Uterus (tissue), 2 donors: ENCODE measurements at regions not wholly inside any gene's neighbourhood (a gene's known extent, or its start where the extent isn't known, plus 50 kb on each side); places are given as distances from the start of the nearest gene placed in this dataset.

ENCODE experiments used
- POLR2A ChIP-seq, 2 donors: fragments of 450-650 bp; IDR thresholded peaks; one replicate each; pipeline ENCODE4 v1.6.1; 2016; ENCODE audit warnings: antibody characterized with exemption in 2 of 2, mild to moderate bottlenecking in 1 of 2, moderate library complexity in 1 of 2
- TF ChIP-seq, protein P1 (sequence below), 4 experiments: fragments of 200-600 bp in 2 of 4; fragments of 450-650 bp in 2 of 4; sonication (generic) in 2 of 4; IDR thresholded peaks; one replicate each; pipeline ENCODE4 v1.5.1; 2016 to 2019; ENCODE audit warnings: antibody characterized with exemption in 4 of 4, mild to moderate bottlenecking in 2 of 4, moderate library complexity in 1 of 4

DNA sequence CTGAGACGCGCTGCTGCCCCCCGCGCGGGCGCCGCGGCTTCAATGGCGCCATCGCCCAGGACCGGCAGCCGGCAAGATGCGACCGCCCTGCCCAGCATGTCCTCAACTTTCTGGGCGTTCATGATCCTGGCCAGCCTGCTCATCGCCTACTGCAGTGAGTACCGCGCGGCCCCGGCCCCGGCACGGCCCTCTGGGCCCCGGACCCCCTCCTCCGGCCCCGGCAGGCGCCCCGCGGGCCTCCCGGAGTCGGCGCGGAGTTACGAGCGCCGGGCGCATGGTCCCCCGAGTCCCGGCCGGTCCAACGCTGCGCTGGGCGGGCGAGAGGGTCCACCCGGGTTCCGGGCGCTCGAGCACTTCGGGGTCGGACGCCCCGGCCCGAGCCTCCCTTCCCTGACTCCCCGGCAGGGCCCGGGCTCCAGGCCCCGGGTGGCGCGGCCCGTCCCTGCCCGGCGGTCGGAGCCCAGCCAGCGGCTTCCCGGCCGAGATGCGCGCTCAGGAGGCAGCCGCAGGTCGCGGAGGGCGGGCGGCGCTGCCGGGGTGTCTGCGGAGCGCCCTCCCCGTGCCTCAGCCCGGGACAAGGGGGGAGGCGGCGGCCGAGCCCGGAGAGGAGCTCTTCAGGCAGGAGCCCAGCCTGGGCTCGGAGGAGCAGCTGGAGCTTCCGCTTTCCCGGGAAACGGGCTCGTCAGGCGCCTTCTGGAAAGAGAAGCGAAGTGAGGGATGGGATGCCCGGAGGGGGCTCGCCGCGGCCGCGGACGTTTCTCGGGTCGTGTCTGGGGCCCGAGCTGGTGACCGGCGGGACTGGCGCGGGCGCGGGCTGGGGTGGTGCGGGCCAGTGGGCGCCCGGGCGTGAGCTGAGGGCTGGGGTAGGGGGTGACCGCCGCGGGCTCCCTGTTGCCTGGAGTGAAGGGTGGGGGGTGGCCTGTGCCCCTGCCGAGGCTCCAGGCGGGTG, 1337.8 kb downstream of the BRD1 start:
- TF ChIP-seq, protein P1, sequence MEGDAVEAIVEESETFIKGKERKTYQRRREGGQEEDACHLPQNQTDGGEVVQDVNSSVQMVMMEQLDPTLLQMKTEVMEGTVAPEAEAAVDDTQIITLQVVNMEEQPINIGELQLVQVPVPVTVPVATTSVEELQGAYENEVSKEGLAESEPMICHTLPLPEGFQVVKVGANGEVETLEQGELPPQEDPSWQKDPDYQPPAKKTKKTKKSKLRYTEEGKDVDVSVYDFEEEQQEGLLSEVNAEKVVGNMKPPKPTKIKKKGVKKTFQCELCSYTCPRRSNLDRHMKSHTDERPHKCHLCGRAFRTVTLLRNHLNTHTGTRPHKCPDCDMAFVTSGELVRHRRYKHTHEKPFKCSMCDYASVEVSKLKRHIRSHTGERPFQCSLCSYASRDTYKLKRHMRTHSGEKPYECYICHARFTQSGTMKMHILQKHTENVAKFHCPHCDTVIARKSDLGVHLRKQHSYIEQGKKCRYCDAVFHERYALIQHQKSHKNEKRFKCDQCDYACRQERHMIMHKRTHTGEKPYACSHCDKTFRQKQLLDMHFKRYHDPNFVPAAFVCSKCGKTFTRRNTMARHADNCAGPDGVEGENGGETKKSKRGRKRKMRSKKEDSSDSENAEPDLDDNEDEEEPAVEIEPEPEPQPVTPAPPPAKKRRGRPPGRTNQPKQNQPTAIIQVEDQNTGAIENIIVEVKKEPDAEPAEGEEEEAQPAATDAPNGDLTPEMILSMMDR (IDR thresholded peaks at IDR 0.05), result no peak
- TF ChIP-seq POLR2A (IDR thresholded peaks at IDR 0.05), result no peak
